ENCODE measurements at regions not wholly inside any gene's neighbourhood (a gene's known extent, or its start where the extent isn't known, plus 50 kb on each side); places are given as distances from the start of the nearest gene placed in this dataset.

DNA sequence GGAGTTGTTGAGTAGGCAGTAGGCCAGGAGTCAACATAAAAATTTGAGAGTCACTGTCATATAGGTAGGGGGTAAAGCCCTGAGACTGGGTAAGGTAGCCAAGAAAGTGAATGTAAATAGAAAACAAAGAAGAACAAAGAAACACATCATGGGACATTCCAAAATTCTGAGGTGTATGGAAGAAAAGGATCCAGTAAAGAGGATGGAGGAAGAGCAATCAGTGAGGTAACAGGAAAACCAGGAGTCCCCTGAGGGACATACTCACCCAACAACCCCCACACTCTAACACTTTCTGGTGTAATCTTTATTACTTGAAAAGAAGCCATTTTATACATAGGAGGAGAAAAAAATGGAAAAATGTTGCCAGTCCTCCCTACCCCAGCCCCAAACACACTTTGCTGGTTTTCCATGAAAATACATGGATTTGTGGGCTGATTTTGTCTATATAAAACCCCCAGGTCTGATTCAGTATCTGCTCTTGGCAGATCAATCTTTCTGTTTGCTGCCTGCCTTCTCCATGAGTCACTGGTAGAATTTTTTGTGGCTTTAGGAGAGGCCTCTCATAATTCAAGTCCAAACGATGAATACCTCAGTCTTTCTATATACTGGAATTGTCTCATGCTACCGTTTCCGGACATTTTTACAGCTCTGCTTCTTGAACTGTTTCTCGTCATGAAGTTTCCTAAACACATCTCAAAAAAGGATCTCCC, 271.4 kb upstream of the MAN1A1 start:
- no peaks in the 10 kb centered on the region for H3K27me3 ChIP-seq (ENCODE audit: insufficient read depth, low read depth)
- TF ChIP-seq, protein P1, sequence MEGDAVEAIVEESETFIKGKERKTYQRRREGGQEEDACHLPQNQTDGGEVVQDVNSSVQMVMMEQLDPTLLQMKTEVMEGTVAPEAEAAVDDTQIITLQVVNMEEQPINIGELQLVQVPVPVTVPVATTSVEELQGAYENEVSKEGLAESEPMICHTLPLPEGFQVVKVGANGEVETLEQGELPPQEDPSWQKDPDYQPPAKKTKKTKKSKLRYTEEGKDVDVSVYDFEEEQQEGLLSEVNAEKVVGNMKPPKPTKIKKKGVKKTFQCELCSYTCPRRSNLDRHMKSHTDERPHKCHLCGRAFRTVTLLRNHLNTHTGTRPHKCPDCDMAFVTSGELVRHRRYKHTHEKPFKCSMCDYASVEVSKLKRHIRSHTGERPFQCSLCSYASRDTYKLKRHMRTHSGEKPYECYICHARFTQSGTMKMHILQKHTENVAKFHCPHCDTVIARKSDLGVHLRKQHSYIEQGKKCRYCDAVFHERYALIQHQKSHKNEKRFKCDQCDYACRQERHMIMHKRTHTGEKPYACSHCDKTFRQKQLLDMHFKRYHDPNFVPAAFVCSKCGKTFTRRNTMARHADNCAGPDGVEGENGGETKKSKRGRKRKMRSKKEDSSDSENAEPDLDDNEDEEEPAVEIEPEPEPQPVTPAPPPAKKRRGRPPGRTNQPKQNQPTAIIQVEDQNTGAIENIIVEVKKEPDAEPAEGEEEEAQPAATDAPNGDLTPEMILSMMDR (conservative IDR thresholded peaks at IDR 0.05; ENCODE audit: low read depth, low read length): no peak
- no peak overlapping the region for H3K4me2 ChIP-seq
- H3K79me2 ChIP-seq (ENCODE audit: insufficient read depth, low read depth): no peaks in the 10 kb centered on the region
- H3K4me3 ChIP-seq (IDR thresholded peaks at IDR 0.05; ENCODE audit: insufficient read depth, low read depth, low read length): no peak overlapping the region
- no peaks in the 10 kb centered on the region for H3K4me1 ChIP-seq (ENCODE audit: low read depth, poor library complexity, severe bottlenecking)
- H4K20me1 ChIP-seq (ENCODE audit: insufficient read depth): no peaks in the 10 kb centered on the region
- H2AFZ ChIP-seq (ENCODE audit: low read depth): no peak overlapping the region
- H3K27ac ChIP-seq: no peak overlapping the region
- no peaks in the 10 kb centered on the region for H3K36me3 ChIP-seq (ENCODE audit: insufficient read depth)
- no peak overlapping the region for H3K9ac ChIP-seq

GRCh38 chr6:119614138-119614537, 264.6 kb upstream of the MAN1A1 start:
- H2AFZ ChIP-seq (ENCODE audit: low read depth): no peak overlapping the region
- H3K4me3 ChIP-seq (IDR thresholded peaks at IDR 0.05; ENCODE audit: insufficient read depth, low read depth, low read length): no peak overlapping the region
- H3K4me2 ChIP-seq: no peak overlapping the region
- H4K20me1 ChIP-seq (ENCODE audit: insufficient read depth): no peaks in the 10 kb centered on the region
- no peaks in the 10 kb centered on the region for H3K27me3 ChIP-seq (ENCODE audit: insufficient read depth, low read depth)
- H3K27ac ChIP-seq: no peak overlapping the region
- no peaks in the 10 kb centered on the region for H3K79me2 ChIP-seq (ENCODE audit: insufficient read depth, low read depth)
- H3K4me1 ChIP-seq (ENCODE audit: low read depth, poor library complexity, severe bottlenecking): no peaks in the 10 kb centered on the region
- no peaks in the 10 kb centered on the region for H3K36me3 ChIP-seq (ENCODE audit: insufficient read depth)
- no peak overlapping the region for H3K9ac ChIP-seq
- TF ChIP-seq, protein P1 (conservative IDR thresholded peaks at IDR 0.05; ENCODE audit: low read depth, low read length): no peak

DNA sequence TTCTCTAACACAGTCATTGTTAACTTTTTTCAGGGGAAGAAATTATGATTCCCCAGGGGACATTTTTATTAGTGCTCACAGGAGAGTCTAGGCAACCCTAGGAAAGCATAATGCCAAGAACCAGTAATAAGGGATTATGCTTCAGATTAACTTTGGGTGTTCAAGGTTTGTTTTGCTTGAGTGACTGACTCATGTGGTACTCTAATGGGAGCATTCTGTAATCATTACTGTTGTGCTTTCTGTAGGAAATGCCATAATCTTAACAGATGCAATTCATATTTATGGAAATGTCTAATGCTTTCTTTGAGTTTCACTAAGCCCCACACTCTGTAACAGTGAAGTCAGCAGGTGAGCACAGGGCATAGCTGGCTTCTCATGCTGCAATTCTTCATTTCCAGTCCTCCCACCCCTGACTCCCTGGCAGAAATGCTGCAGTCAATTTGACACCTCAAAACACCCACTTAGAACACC, 263.4 kb upstream of the MAN1A1 start:
- no peaks in the 10 kb centered on the region for H3K79me2 ChIP-seq (ENCODE audit: insufficient read depth, low read depth)
- H3K4me1 ChIP-seq (ENCODE audit: low read depth, poor library complexity, severe bottlenecking): no peaks in the 10 kb centered on the region
- no peak overlapping the region for H3K27ac ChIP-seq
- no peak overlapping the region for H3K4me2 ChIP-seq
- no peak overlapping the region for H2AFZ ChIP-seq (ENCODE audit: low read depth)
- H3K27me3 ChIP-seq (ENCODE audit: insufficient read depth, low read depth): no peaks in the 10 kb centered on the region
- TF ChIP-seq, protein P1 (conservative IDR thresholded peaks at IDR 0.05; ENCODE audit: low read depth, low read length): no peak
- no peak overlapping the region for H3K9ac ChIP-seq
- H3K4me3 ChIP-seq (IDR thresholded peaks at IDR 0.05; ENCODE audit: insufficient read depth, low read depth, low read length): no peak overlapping the region
- no peaks in the 10 kb centered on the region for H4K20me1 ChIP-seq (ENCODE audit: insufficient read depth)
- H3K36me3 ChIP-seq (ENCODE audit: insufficient read depth): no peaks in the 10 kb centered on the region

DNA sequence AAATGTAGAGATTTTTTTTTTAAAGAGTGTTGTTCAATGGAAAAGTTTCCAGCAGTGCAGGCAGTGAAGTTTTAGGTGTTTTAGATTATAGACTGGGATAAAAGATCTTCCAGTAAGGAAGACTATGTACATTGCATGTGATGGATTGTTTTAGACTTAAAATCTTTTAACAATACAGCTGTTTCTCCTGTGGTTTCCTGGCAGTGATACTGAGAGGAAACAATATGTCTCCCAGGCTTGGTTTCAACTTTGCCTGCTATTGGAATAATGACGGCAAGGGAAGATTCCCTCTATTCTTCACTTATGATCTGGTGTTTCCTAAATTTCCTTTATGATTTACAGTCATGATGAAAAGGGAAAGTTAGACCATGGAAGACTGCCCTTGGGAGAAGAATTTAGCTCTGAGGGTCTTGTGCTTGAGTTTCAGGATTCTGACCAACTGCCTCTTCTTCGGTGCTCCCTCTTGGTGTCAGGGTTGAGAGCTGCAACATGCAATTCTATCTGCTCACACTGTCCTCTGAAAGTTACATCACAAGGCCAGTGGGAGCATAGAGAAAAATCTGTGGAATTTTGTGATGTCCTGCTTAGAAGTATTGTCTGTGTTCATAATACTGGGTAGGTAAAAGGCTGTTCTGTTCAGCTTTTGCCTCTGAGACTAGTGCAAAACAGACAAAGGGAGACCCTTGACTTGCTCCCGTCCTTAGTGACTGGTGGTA, 262.8 kb upstream of the MAN1A1 start:
- TF ChIP-seq, protein P1 (conservative IDR thresholded peaks at IDR 0.05; ENCODE audit: low read depth, low read length): no peak
- H3K4me3 ChIP-seq (IDR thresholded peaks at IDR 0.05; ENCODE audit: insufficient read depth, low read depth, low read length): no peak overlapping the region
- H2AFZ ChIP-seq (ENCODE audit: low read depth): no peak overlapping the region
- H3K27me3 ChIP-seq (ENCODE audit: insufficient read depth, low read depth): no peaks in the 10 kb centered on the region
- no peak overlapping the region for H3K27ac ChIP-seq
- H4K20me1 ChIP-seq (ENCODE audit: insufficient read depth): no peaks in the 10 kb centered on the region
- H3K4me1 ChIP-seq (ENCODE audit: low read depth, poor library complexity, severe bottlenecking): no peaks in the 10 kb centered on the region
- no peak overlapping the region for H3K9ac ChIP-seq
- H3K36me3 ChIP-seq (ENCODE audit: insufficient read depth): no peaks in the 10 kb centered on the region
- no peaks in the 10 kb centered on the region for H3K79me2 ChIP-seq (ENCODE audit: insufficient read depth, low read depth)
- no peak overlapping the region for H3K4me2 ChIP-seq

All from KMS-11 (cell line).